ENCODE measurements at regions not wholly inside any gene's neighbourhood (a gene's known extent, or its start where the extent isn't known, plus 50 kb on each side); places are given as distances from the start of the nearest gene placed in this dataset.

- in situ Hi-C loops (cut with HindIII; ENCODE audit: low sequenced_read_pairs), result no loop called here
- no peak for TF ChIP-seq CTCF (IDR thresholded peaks at IDR 0.05; ENCODE audit: low read depth, low read length, missing control alignments)
- no peak for DNase-seq (ENCODE audit: low read depth)
Observed at GRCh38 chr1:103363008-103363365, 162.5 kb upstream of the RNPC3 start.

GRCh38 chr1:103362348-103363007 is 163.0 kb upstream of the RNPC3 start:
- DNase-seq (ENCODE audit: low read depth), result no peak
- no peak overlapping the region for H3K4me3 ChIP-seq (ENCODE audit: low read depth, low read length)
- in situ Hi-C loops (cut with HindIII; ENCODE audit: low sequenced_read_pairs), result no loop called here
- TF ChIP-seq CTCF (IDR thresholded peaks at IDR 0.05; ENCODE audit: low read depth, low read length, missing control alignments), result no peak

More at GRCh38 chr1:103363008-103363365, 162.5 kb upstream of the RNPC3 start:
- no peak overlapping the region for H3K4me3 ChIP-seq (ENCODE audit: low read depth, low read length)

- no peak for TF ChIP-seq CTCF (IDR thresholded peaks at IDR 0.05; ENCODE audit: low read depth, low read length, missing control alignments)
- no peak for DNase-seq (ENCODE audit: low read depth)
- in situ Hi-C loops (cut with HindIII; ENCODE audit: low sequenced_read_pairs), result no loop called here
- no peak overlapping the region for H3K4me3 ChIP-seq (ENCODE audit: low read depth, low read length)
Observed at GRCh38 chr1:103353391-103353790, 172.1 kb upstream of the RNPC3 start.

- in situ Hi-C loops (cut with HindIII; ENCODE audit: low sequenced_read_pairs), result no loop called here
- TF ChIP-seq CTCF (IDR thresholded peaks at IDR 0.05; ENCODE audit: low read depth, low read length, missing control alignments), result no peak
- no peak overlapping the region for H3K4me3 ChIP-seq (ENCODE audit: low read depth, low read length)
- no peak for DNase-seq (ENCODE audit: low read depth)
Observed at GRCh38 chr1:103348136-103348535, 177.4 kb upstream of the RNPC3 start.

- no peak for TF ChIP-seq CTCF (IDR thresholded peaks at IDR 0.05; ENCODE audit: low read depth, low read length, missing control alignments)
- H3K4me3 ChIP-seq (ENCODE audit: low read depth, low read length), result no peak overlapping the region
- in situ Hi-C loops (cut with HindIII; ENCODE audit: low sequenced_read_pairs), result no loop called here
- no peak for DNase-seq (ENCODE audit: low read depth)
Observed at GRCh38 chr1:103344930-103345329, 180.6 kb upstream of the RNPC3 start.

- no peak for TF ChIP-seq CTCF (IDR thresholded peaks at IDR 0.05; ENCODE audit: low read depth, low read length, missing control alignments)
- in situ Hi-C loops (cut with HindIII; ENCODE audit: low sequenced_read_pairs), result no loop called here
- H3K4me3 ChIP-seq (ENCODE audit: low read depth, low read length), result no peak overlapping the region
- no peak for DNase-seq (ENCODE audit: low read depth)
Observed at GRCh38 chr1:103341377-103341880, 184.1 kb upstream of the RNPC3 start.

Data from astrocyte of the cerebellum (primary cell).